ENCODE measurements at regions not wholly inside any gene's neighbourhood (a gene's known extent, or its start where the extent isn't known, plus 50 kb on each side); places are given as distances from the start of the nearest gene placed in this dataset.
"Not testable (repeated sequence)": the region's sequence is repeated elsewhere in the genome, so short reads cannot be mapped to it uniquely, and the experiment has no call there.

GRCh38 chr9:75454043-75454442, 365.7 kb downstream of the OSTF1 start:
- DNase-seq: no peak
- H3K27me3 Mint-ChIP-seq (ENCODE audit: low read depth): peaks cover 4% of the 10 kb centered on the region
- CTCF ChIA-PET: no interaction called here
- intact Hi-C loops (cut with micrococcal nuclease): no loop called here
- no peaks in the 10 kb centered on the region for H3K4me1 Mint-ChIP-seq (ENCODE audit: low read depth)
- H3K27ac Mint-ChIP-seq: no peak overlapping the region
- no peak overlapping the region for H3K4me3 Mint-ChIP-seq
- no peaks in the 10 kb centered on the region for H3K9me3 Mint-ChIP-seq
- no peaks in the 10 kb centered on the region for H3K36me3 Mint-ChIP-seq (ENCODE audit: low read depth)

GRCh38 chr9:75454891-75455290, 366.6 kb downstream of the OSTF1 start:
- Mint-ChIP-seq H3K4me1 (ENCODE audit: low read depth) (no peaks in the 10 kb centered on the region), H3K4me3 (no peak overlapping the region), H3K9me3 (no peaks in the 10 kb centered on the region), H3K27me3 (ENCODE audit: low read depth) (peaks cover 7% of the 10 kb centered on the region), H3K36me3 (ENCODE audit: low read depth) (no peaks in the 10 kb centered on the region), H3K27ac (no peak overlapping the region)
- no peak for DNase-seq
- intact Hi-C loops (cut with micrococcal nuclease): no loop called here
- CTCF ChIA-PET: no interaction called here

GRCh38 chr9:75455444-75455921, 367.2 kb downstream of the OSTF1 start:
- no peaks in the 10 kb centered on the region for H3K36me3 Mint-ChIP-seq (ENCODE audit: low read depth)

GRCh38 chr9:75456698-75457097, 368.4 kb downstream of the OSTF1 start:
- Mint-ChIP-seq H3K9me3 (no peaks in the 10 kb centered on the region), H3K4me3 (no peak overlapping the region), H3K27ac (no peak overlapping the region), H3K36me3 (ENCODE audit: low read depth) (no peaks in the 10 kb centered on the region), H3K4me1 (ENCODE audit: low read depth) (no peaks in the 10 kb centered on the region), H3K27me3 (ENCODE audit: low read depth) (peaks cover 6% of the 10 kb centered on the region)
- CTCF ChIA-PET: no interaction called here
- DNase-seq: no peak
- intact Hi-C loops (cut with micrococcal nuclease): no loop called here

More at GRCh38 chr9:75455444-75455921, 367.2 kb downstream of the OSTF1 start:
- H3K4me3 Mint-ChIP-seq: no peak overlapping the region
- CTCF ChIA-PET: no interaction called here
- intact Hi-C loops (cut with micrococcal nuclease): no loop called here
- no peak for DNase-seq
- H3K27me3 Mint-ChIP-seq (ENCODE audit: low read depth): peaks cover 7% of the 10 kb centered on the region
- H3K9me3 Mint-ChIP-seq: no peaks in the 10 kb centered on the region
- no peak overlapping the region for H3K27ac Mint-ChIP-seq
- H3K4me1 Mint-ChIP-seq (ENCODE audit: low read depth): no peaks in the 10 kb centered on the region

GRCh38 chr9:75457474-75458011, 369.2 kb downstream of the OSTF1 start:
- H3K4me1 Mint-ChIP-seq (ENCODE audit: low read depth): no peaks in the 10 kb centered on the region
- H3K9me3 Mint-ChIP-seq: no peaks in the 10 kb centered on the region
- no peak overlapping the region for H3K4me3 Mint-ChIP-seq
- H3K27ac Mint-ChIP-seq: no peak overlapping the region
- no peaks in the 10 kb centered on the region for H3K36me3 Mint-ChIP-seq (ENCODE audit: low read depth)
- no peak for DNase-seq
- CTCF ChIA-PET: no interaction called here
- intact Hi-C loops (cut with micrococcal nuclease): no loop called here
- H3K27me3 Mint-ChIP-seq (ENCODE audit: low read depth): peaks cover 5% of the 10 kb centered on the region

- H3K27ac Mint-ChIP-seq; H3K9me3 Mint-ChIP-seq; H3K4me3 Mint-ChIP-seq; DNase-seq; H3K4me1 Mint-ChIP-seq (ENCODE audit: low read depth); H3K27me3 Mint-ChIP-seq (ENCODE audit: low read depth); H3K36me3 Mint-ChIP-seq (ENCODE audit: low read depth); CTCF ChIA-PET; intact Hi-C loops (cut with micrococcal nuclease): not testable (repeated sequence)
These were observed 371.0 kb downstream of the OSTF1 start for GRCh38 chr9:75459311-75459710.

GRCh38 chr9:75461183-75461582, 372.9 kb downstream of the OSTF1 start:
- Mint-ChIP-seq H3K4me1 (ENCODE audit: low read depth) (no peaks in the 10 kb centered on the region), H3K4me3 (no peak overlapping the region), H3K27me3 (ENCODE audit: low read depth) (peaks cover 5% of the 10 kb centered on the region), H3K36me3 (ENCODE audit: low read depth) (no peaks in the 10 kb centered on the region), H3K27ac (no peak overlapping the region), H3K9me3 (no peaks in the 10 kb centered on the region)
- no peak for DNase-seq
- CTCF ChIA-PET: interaction anchor here (0.6 to 0.7 kb wide), 2 partner anchors 1058 to 1367 kb away, joined by 3 read pairs; no protein-coding TSS in a partner anchor
- intact Hi-C loops (cut with micrococcal nuclease): no loop called here

- intact Hi-C loops (cut with micrococcal nuclease): no loop called here
- H3K36me3 Mint-ChIP-seq (ENCODE audit: low read depth): no peaks in the 10 kb centered on the region
- no peak overlapping the region for H3K27ac Mint-ChIP-seq
- no peaks in the 10 kb centered on the region for H3K4me1 Mint-ChIP-seq (ENCODE audit: low read depth)
- CTCF ChIA-PET: interaction anchor here (0.6 kb wide), 1 partner anchor 70 kb away, joined by 4 read pairs; no protein-coding TSS in a partner anchor
- H3K9me3 Mint-ChIP-seq: no peaks in the 10 kb centered on the region
- H3K27me3 Mint-ChIP-seq (ENCODE audit: low read depth): peaks cover 7% of the 10 kb centered on the region
- DNase-seq: no peak
- no peak overlapping the region for H3K4me3 Mint-ChIP-seq
These were observed 374.6 kb downstream of the OSTF1 start for GRCh38 chr9:75462866-75463265.

- H3K27me3 Mint-ChIP-seq (ENCODE audit: low read depth): peaks cover 6% of the 10 kb centered on the region
- no peak overlapping the region for H3K4me3 Mint-ChIP-seq
These were observed 375.6 kb downstream of the OSTF1 start for GRCh38 chr9:75463871-75464270.

GRCh38 chr9:75464726-75465125, 376.4 kb downstream of the OSTF1 start:
- Mint-ChIP-seq H3K27me3 (ENCODE audit: low read depth) (peaks cover 3% of the 10 kb centered on the region), H3K4me3 (no peak overlapping the region), H3K36me3 (ENCODE audit: low read depth) (no peaks in the 10 kb centered on the region), H3K4me1 (ENCODE audit: low read depth) (no peaks in the 10 kb centered on the region), H3K9me3 (no peaks in the 10 kb centered on the region), H3K27ac (no peak overlapping the region)
- DNase-seq: no peak
- intact Hi-C loops (cut with micrococcal nuclease): no loop called here
- CTCF ChIA-PET: no interaction called here

More at GRCh38 chr9:75463871-75464270, 375.6 kb downstream of the OSTF1 start:
- H3K4me1 Mint-ChIP-seq (ENCODE audit: low read depth): no peaks in the 10 kb centered on the region
- DNase-seq: no peak
- no peaks in the 10 kb centered on the region for H3K9me3 Mint-ChIP-seq
- intact Hi-C loops (cut with micrococcal nuclease): no loop called here
- CTCF ChIA-PET: no interaction called here
- H3K36me3 Mint-ChIP-seq (ENCODE audit: low read depth): no peaks in the 10 kb centered on the region
- H3K27ac Mint-ChIP-seq: no peak overlapping the region

- H3K36me3 Mint-ChIP-seq (ENCODE audit: low read depth): no peaks in the 10 kb centered on the region
- DNase-seq: no peak
- H3K27ac Mint-ChIP-seq: no peak overlapping the region
- CTCF ChIA-PET: no interaction called here
- intact Hi-C loops (cut with micrococcal nuclease): no loop called here
- H3K4me1 Mint-ChIP-seq (ENCODE audit: low read depth): no peaks in the 10 kb centered on the region
- no peaks in the 10 kb centered on the region for H3K9me3 Mint-ChIP-seq
- no peak overlapping the region for H3K4me3 Mint-ChIP-seq
- peaks cover 6% of the 10 kb centered on the region for H3K27me3 Mint-ChIP-seq (ENCODE audit: low read depth)
These were observed 378.8 kb downstream of the OSTF1 start for GRCh38 chr9:75467142-75467541.

GRCh38 chr9:75471549-75472114, 383.3 kb downstream of the OSTF1 start:
- H3K4me3 Mint-ChIP-seq: no peak overlapping the region
- H3K27ac Mint-ChIP-seq: no peak overlapping the region
- no peaks in the 10 kb centered on the region for H3K36me3 Mint-ChIP-seq (ENCODE audit: low read depth)

GRCh38 chr9:75482566-75482965, 394.3 kb downstream of the OSTF1 start:
- Mint-ChIP-seq H3K27ac (no peak overlapping the region), H3K4me3 (no peak overlapping the region), H3K9me3 (peaks cover 3% of the 10 kb centered on the region), H3K36me3 (ENCODE audit: low read depth) (no peaks in the 10 kb centered on the region), H3K4me1 (ENCODE audit: low read depth) (no peaks in the 10 kb centered on the region), H3K27me3 (ENCODE audit: low read depth) (peaks cover 5% of the 10 kb centered on the region)
- intact Hi-C loops (cut with micrococcal nuclease): no loop called here
- no peak for DNase-seq
- CTCF ChIA-PET: interaction anchor here (1.0 kb wide), 1 partner anchor 217 kb away, joined by 3 read pairs; no protein-coding TSS in a partner anchor

More at GRCh38 chr9:75471549-75472114, 383.3 kb downstream of the OSTF1 start:
- intact Hi-C loops (cut with micrococcal nuclease): no loop called here
- DNase-seq: no peak
- Mint-ChIP-seq H3K4me1 (ENCODE audit: low read depth) (no peaks in the 10 kb centered on the region), H3K27me3 (ENCODE audit: low read depth) (peaks cover 16% of the 10 kb centered on the region), H3K9me3 (no peaks in the 10 kb centered on the region)
- CTCF ChIA-PET: no interaction called here

Measured in activated naive CD4-positive, alpha-beta T cell treated with anti-CD3 and anti-CD28 coated beads for 36 hours (primary cell).